Bronchial epithelial cell (primary cell): ENCODE measurements at regions not wholly inside any gene's neighbourhood (a gene's known extent, or its start where the extent isn't known, plus 50 kb on each side); places are given as distances from the start of the nearest gene placed in this dataset.

Experiments
- DNase-seq: peaks from one replicate; pipeline ENCODE4 v3.0.0-alpha.2; 2010; ENCODE audit warnings: low read depth
- FAIRE-seq: peaks from 2 replicates; lab custom pipeline; 2011; peaks lifted over from hg19 to GRCh38; lab: Jason Lieb, UNC
- H3K27me3 ChIP-seq: 2 replicates; pipeline ENCODE4 v1.5.1; 2011; ENCODE audit warnings: low read length; ENCODE audit not compliant: control insufficient read depth, insufficient read depth
- H3K36me3 ChIP-seq: 2 replicates; pipeline ENCODE4 v1.5.1; 2011; ENCODE audit warnings: low read length; ENCODE audit not compliant: control insufficient read depth, insufficient read depth
- H3K4me3 ChIP-seq: 2 replicates; pipeline ENCODE4 v1.5.1; 2011; ENCODE audit warnings: mild to moderate bottlenecking, low read depth, low read length, control low read depth
- CTCF ChIP-seq: IDR thresholded peaks from 2 replicates; pipeline ENCODE4 v1.5.1; 2011; ENCODE audit warnings: mild to moderate bottlenecking, moderate library complexity, low read length, control low read depth, inconsistent platforms; ENCODE audit not compliant: insufficient read depth, severe bottlenecking

DNA sequence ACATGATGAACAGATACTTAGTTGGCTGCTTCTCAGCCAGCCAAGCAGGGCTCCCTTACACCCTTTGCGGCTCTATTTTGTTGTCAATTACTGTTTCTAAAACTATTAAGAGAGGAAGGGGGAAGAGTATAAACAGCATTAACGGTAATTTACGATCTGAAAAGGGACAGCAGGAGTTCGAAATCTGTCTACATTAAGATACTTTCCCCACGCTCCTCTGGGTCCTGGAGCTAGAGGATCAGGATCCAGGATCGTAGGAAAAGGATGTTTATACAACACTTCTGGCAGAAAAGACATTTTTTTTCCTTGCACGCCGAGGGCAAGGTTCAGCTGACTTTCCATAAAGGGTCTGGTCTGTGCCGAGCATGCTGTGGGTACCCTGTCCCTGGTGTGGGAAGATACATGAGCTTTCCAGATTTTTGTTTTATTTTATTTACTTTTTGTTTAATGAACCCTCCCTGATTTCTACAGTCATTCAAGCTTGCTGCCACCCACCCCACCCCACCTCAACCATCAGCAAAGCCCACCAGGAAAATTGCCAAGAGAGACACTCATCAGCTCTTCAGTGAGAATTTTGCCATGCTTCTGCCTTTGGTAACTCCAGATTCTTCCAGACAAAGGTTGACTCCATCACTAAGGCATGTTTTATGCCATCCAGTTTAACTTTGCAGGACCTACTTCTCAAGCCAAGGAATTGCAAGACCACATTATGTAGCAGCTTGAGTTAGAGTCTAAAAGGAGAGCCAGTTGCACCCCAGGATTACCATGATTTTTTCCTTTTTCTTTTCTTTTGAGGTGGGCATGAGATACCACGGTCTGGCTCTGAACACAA is 188.1 kb downstream of the QDPR start:
- H3K4me3 ChIP-seq: no peak overlapping the region
- FAIRE-seq (no peak), DNase-seq (no peak)
- TF ChIP-seq CTCF: no peak
- no peaks in the 10 kb centered on the region for H3K36me3 ChIP-seq
- no peaks in the 10 kb centered on the region for H3K27me3 ChIP-seq

DNA sequence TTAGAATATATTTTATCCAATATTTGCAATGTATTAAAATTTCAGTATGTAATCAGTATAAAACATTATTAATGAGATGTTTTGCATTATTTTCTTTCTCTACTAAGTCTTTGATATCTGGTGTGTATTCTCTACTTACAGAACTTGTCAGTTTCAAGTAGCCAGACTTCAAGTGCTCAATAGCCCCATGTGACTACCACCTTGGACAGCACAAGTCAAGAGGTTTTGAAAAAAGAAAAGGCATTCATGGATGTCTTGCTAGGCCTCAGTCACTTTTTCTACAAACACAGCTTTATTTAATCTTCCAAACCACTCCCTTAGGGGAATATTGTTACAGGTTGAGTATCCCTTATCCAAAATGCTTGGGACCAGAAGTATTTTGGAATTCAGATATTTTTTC is 189.4 kb downstream of the QDPR start:
- no peak overlapping the region for H3K4me3 ChIP-seq
- no peak for FAIRE-seq

DNA sequence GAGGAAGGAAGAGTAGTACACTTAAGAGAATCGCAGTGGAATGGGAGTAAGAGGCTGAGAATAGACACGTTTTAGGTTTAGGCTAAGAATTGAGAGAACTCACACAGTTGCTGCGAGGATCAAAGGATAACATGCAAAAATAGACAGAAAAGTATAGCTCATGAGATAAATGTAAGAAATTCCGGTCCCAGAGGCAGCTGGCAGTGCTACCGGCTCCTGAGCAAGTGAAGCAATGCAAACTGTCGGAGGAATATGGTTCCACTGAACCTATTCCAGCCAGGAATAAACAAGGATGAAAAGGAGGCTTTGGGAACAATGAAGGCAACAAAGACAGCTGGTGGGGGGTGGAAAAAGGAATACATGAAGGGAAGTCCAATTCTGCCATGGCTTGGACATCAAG is 191.8 kb downstream of the QDPR start:
- DNase-seq (no peak), FAIRE-seq (no peak)
- Histone ChIP-seq H3K27me3 (no peaks in the 10 kb centered on the region), H3K36me3 (no peaks in the 10 kb centered on the region), H3K4me3 (no peak overlapping the region)
- TF ChIP-seq CTCF: no peak

More for the DNA sequence above, 189.4 kb downstream of the QDPR start:
- H3K27me3 ChIP-seq: no peaks in the 10 kb centered on the region
- DNase-seq: no peak
- TF ChIP-seq CTCF: no peak
- no peaks in the 10 kb centered on the region for H3K36me3 ChIP-seq

DNA sequence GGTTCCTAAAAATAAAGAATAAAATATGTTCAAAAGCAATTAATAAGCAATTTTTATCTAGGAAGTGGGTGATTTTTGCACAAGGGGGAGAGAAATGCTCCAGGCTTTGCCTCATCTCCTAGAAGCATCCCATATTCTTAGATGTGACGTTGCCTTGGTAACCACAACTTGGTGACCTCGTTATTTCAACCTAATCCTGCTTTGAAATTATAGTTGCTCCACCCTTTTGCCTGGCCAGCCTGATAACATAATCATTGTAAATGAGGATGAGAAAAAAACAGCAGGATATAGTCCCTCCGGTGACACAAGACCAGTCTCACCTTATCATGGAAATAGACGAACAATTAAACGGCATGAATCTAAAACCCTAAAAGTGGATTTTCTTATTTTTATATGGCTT is 194.4 kb downstream of the QDPR start:
- no peak for DNase-seq
- TF ChIP-seq CTCF: no peak
- no peaks in the 10 kb centered on the region for H3K36me3 ChIP-seq
- FAIRE-seq: no peak
- H3K4me3 ChIP-seq: no peak overlapping the region
- no peaks in the 10 kb centered on the region for H3K27me3 ChIP-seq

DNA sequence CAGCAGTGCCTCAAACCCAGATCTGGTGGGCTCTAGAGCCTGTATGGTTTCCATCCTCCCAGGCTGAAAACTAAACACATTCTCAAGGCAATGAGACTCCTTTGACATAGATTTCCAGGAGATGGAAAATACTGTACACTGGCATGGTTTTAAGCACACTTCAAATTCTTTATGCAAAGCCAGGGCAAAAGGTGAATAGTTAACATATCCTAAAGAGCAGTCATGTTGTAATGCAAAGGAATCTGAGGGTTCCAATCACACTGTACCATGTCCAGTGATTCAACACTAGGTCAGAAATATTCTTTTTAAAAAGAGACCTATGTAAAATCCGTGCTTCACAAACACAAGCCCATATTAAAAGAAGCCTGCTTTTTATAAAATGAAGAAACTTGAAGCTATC is 195.3 kb downstream of the QDPR start:
- no peak for FAIRE-seq
- Histone ChIP-seq H3K36me3 (no peaks in the 10 kb centered on the region), H3K4me3 (no peak overlapping the region), H3K27me3 (no peaks in the 10 kb centered on the region)
- TF ChIP-seq CTCF: no peak
- no peak for DNase-seq

DNA sequence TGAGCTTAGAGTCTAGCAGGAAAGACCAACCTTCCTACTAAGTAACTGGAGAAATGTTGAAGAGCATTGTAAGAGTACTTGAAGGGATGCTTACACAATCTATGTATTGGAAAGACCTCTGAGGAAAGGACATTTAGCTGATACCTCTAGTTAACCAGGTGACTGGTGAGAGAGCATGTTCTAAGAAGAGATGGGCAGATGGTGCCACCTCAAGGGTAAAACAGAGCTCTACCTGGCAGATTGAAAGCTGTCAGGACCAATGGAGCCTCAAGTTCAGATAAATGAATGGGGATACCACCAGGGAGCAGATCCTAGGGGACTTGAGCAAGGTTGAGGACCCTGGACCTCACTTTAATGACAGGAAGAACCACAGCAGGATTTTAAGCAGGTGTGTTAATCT is 196.4 kb downstream of the QDPR start:
- DNase-seq: no peak
- no peaks in the 10 kb centered on the region for H3K27me3 ChIP-seq
- no peaks in the 10 kb centered on the region for H3K36me3 ChIP-seq
- no peak overlapping the region for H3K4me3 ChIP-seq
- FAIRE-seq: no peak
- TF ChIP-seq CTCF: no peak
